Gastroesophageal sphincter (tissue), 4 donors: ENCODE measurements at regions not wholly inside any gene's neighbourhood (a gene's known extent, or its start where the extent isn't known, plus 50 kb on each side); places are given as distances from the start of the nearest gene placed in this dataset.

Source experiments
- ATAC-seq: fragments of 150-250 bp; one replicate; pipeline ENCODE4 v1.9.1; 2016; ENCODE audit warnings: mild to moderate bottlenecking, moderate library complexity
- H3K27ac ChIP-seq, 4 donors: fragments of 200-600 bp; sonication (generic) in 3 of 4; 1 replicate in 3 of 4; 2 replicates in 1 of 4; pipeline ENCODE4 v1.5.1; 2016 to 2019
- H3K27me3 ChIP-seq: fragments of 200-600 bp; sonication (generic); one replicate; pipeline ENCODE4 v1.5.1; 2019
- H3K36me3 ChIP-seq, 2 donors: fragments of 200-600 bp; sonication (generic); one replicate each; pipeline ENCODE4 v1.5.1; 2019; ENCODE audit warnings: control low read depth in 1 of 2
- H3K4me1 ChIP-seq, 3 donors: fragments of 200-600 bp; sonication (generic); 1 replicate in 2 of 3; 2 replicates in 1 of 3; pipeline ENCODE4 v1.5.1; 2016 to 2019; ENCODE audit warnings: control low read depth in 2 of 3
- H3K4me3 ChIP-seq, 2 donors: fragments of 200-600 bp; sonication (generic); one replicate each; pipeline ENCODE4 v1.5.1; 2019; ENCODE audit warnings: mild to moderate bottlenecking in 1 of 2, moderate library complexity in 1 of 2
- H3K9me3 ChIP-seq, 3 donors: fragments of 200-600 bp; sonication (generic); one replicate each; pipeline ENCODE4 v1.5.1; 2017 to 2019; ENCODE audit warnings: control low read depth in 2 of 3
- EP300 ChIP-seq: sonication (generic); formaldehyde crosslinking; IDR thresholded peaks from one replicate; pipeline ENCODE4 v1.6.1; 2017; ENCODE audit warnings: antibody characterized with exemption, mild to moderate bottlenecking
- POLR2A ChIP-seq, 2 donors: fragments of 450-650 bp; IDR thresholded peaks; one replicate each; pipeline ENCODE4 v1.6.1; 2017; ENCODE audit warnings: antibody characterized with exemption in 2 of 2, mild to moderate bottlenecking in 2 of 2, moderate library complexity in 1 of 2
- POLR2AphosphoS5 ChIP-seq: sonication (generic); formaldehyde crosslinking; IDR thresholded peaks from one replicate; pipeline ENCODE4 v1.6.1; 2017; ENCODE audit warnings: antibody characterized with exemption
- WGBS, 2 donors: methylation state at CpG; one replicate each; pipeline ENCODE4 v1.1.5; 2018; ENCODE audit warnings: low coverage in 1 of 2; 5-methylcytosine and 5-hydroxymethylcytosine counted together
- TF ChIP-seq, protein P1 (sequence below), 4 experiments: fragments of 200-600 bp in 2 of 4; fragments of 450-650 bp in 2 of 4; sonication (generic) in 1 of 4; IDR thresholded peaks; one replicate each; pipeline ENCODE4 v1.5.1; 2017 to 2019; ENCODE audit warnings: antibody characterized with exemption in 4 of 4, mild to moderate bottlenecking in 2 of 4, moderate library complexity in 2 of 4

GRCh38 chr6:9252799-9253198 lies 817.5 kb upstream of the SLC35B3 start:
- no peaks in the 10 kb centered on the region for H3K36me3 ChIP-seq
- H3K27ac ChIP-seq = no peak overlapping the region
- 64% methylated on average over 3 of the region's 4 CpGs; no CpG with 5 or more reads in 1 of the 2 donors for WGBS, 2 donors
- H3K27me3 ChIP-seq = no peaks in the 10 kb centered on the region
- TF ChIP-seq, protein P1, sequence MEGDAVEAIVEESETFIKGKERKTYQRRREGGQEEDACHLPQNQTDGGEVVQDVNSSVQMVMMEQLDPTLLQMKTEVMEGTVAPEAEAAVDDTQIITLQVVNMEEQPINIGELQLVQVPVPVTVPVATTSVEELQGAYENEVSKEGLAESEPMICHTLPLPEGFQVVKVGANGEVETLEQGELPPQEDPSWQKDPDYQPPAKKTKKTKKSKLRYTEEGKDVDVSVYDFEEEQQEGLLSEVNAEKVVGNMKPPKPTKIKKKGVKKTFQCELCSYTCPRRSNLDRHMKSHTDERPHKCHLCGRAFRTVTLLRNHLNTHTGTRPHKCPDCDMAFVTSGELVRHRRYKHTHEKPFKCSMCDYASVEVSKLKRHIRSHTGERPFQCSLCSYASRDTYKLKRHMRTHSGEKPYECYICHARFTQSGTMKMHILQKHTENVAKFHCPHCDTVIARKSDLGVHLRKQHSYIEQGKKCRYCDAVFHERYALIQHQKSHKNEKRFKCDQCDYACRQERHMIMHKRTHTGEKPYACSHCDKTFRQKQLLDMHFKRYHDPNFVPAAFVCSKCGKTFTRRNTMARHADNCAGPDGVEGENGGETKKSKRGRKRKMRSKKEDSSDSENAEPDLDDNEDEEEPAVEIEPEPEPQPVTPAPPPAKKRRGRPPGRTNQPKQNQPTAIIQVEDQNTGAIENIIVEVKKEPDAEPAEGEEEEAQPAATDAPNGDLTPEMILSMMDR (IDR thresholded peaks at IDR 0.05) = no peak
- TF ChIP-seq POLR2A (IDR thresholded peaks at IDR 0.05) (no peak), EP300 (no peak), POLR2AphosphoS5 (no peak)
- H3K4me1 ChIP-seq = no peaks in the 10 kb centered on the region
- no peaks in the 10 kb centered on the region for H3K9me3 ChIP-seq
- H3K4me3 ChIP-seq = no peak overlapping the region
- no peak for ATAC-seq

- no peaks in the 10 kb centered on the region for H3K36me3 ChIP-seq
- H3K27me3 ChIP-seq = no peaks in the 10 kb centered on the region
- no peaks in the 10 kb centered on the region for H3K4me1 ChIP-seq
- WGBS, 2 donors = 10 to 14% methylated on average over 9 of the region's 9 CpGs
- ATAC-seq = no peak
- H3K27ac ChIP-seq = no peak overlapping the region
- no peak for TF ChIP-seq EP300
- TF ChIP-seq, protein P1 (IDR thresholded peaks at IDR 0.05) = no peak
- TF ChIP-seq POLR2AphosphoS5 = no peak
- TF ChIP-seq POLR2A (IDR thresholded peaks at IDR 0.05) = no peak
- no peak overlapping the region for H3K4me3 ChIP-seq
- H3K9me3 ChIP-seq = no peaks in the 10 kb centered on the region
Observed at GRCh38 chr6:9250852-9251251, 815.5 kb upstream of the SLC35B3 start.

- Histone ChIP-seq H3K36me3 (no peaks in the 10 kb centered on the region), H3K4me3 (no peak overlapping the region), H3K27ac (no peak overlapping the region), H3K27me3 (no peaks in the 10 kb centered on the region), H3K4me1 (no peaks in the 10 kb centered on the region), H3K9me3 (no peaks in the 10 kb centered on the region)
- no peak for ATAC-seq
- 89 to 90% methylated on average over 4 of the region's 4 CpGs for WGBS, 2 donors
- no peak for TF ChIP-seq POLR2AphosphoS5
Observed at GRCh38 chr6:9248133-9248532, 812.8 kb upstream of the SLC35B3 start.

- no peaks in the 10 kb centered on the region for H3K4me1 ChIP-seq
- no peak overlapping the region for H3K27ac ChIP-seq
- no peak overlapping the region for H3K4me3 ChIP-seq
- ATAC-seq = no peak
- no peaks in the 10 kb centered on the region for H3K27me3 ChIP-seq
- no peaks in the 10 kb centered on the region for H3K9me3 ChIP-seq
- WGBS, 2 donors = 90 to 100% methylated on average over 1 to 2 of the region's 2 CpGs
- TF ChIP-seq EP300 = no peak
- no peak for TF ChIP-seq POLR2A (IDR thresholded peaks at IDR 0.05)
- TF ChIP-seq POLR2AphosphoS5 = no peak
- TF ChIP-seq, protein P1 (IDR thresholded peaks at IDR 0.05) = no peak
- H3K36me3 ChIP-seq = no peaks in the 10 kb centered on the region
Observed at GRCh38 chr6:9240861-9241260, 805.5 kb upstream of the SLC35B3 start.

DNA sequence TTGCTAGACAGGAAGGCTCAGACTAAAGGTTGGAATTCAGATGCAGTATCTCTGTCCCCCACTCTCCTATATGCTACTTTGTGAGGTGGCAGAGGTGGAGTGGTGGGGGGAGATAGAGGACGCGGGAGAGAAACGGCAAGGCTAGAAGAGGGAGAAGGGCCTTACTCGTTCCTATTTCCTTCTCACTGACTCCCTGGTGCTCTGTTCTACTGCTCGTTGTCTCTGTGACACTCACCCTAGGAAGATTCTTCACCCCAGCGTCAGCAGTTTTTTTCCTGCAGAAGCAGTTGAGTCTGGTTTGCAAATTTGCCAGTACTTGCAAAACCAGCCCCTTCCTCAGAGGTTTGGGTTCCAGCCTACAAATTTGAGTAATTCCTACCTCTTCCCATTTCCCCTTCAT lies 801.1 kb upstream of the SLC35B3 start:
- WGBS, 2 donors = 51 to 52% methylated on average over 6 of the region's 6 CpGs
- no peaks in the 10 kb centered on the region for H3K4me1 ChIP-seq
- H3K27me3 ChIP-seq = no peaks in the 10 kb centered on the region
- H3K9me3 ChIP-seq = peaks cover 0 to 5% (median 0%) of the 10 kb centered on the region in 3 donors
- no peak for TF ChIP-seq POLR2A (IDR thresholded peaks at IDR 0.05)
- TF ChIP-seq, protein P1 (IDR thresholded peaks at IDR 0.05) = no peak
- no peak for TF ChIP-seq POLR2AphosphoS5
- no peak for TF ChIP-seq EP300
- no peaks in the 10 kb centered on the region for H3K36me3 ChIP-seq
- H3K27ac ChIP-seq = no peak overlapping the region
- H3K4me3 ChIP-seq = no peak overlapping the region
- ATAC-seq = no peak
